ENCODE measurements at regions not wholly inside any gene's neighbourhood (a gene's known extent, or its start where the extent isn't known, plus 50 kb on each side); places are given as distances from the start of the nearest gene placed in this dataset.
A peak's percentile ranks its signal among the peaks of the same experiment; 100 is the strongest.

GRCh38 chr7:18425227-18425626 lies 70.3 kb upstream of the HDAC9 start:
- Histone ChIP-seq H2AK5ac (ENCODE audit: low read length) (no peak overlapping the region), H3K18ac (ENCODE audit: low read length) (no peak overlapping the region), H3K79me1 (ENCODE audit: low read length) (peaks cover 3% of the 10 kb centered on the region), H3K23ac (ENCODE audit: low read length) (no peak overlapping the region), H3K9ac (ENCODE audit: low read length) (no peak overlapping the region), H4K91ac (ENCODE audit: low read depth, low read length) (no peak overlapping the region), H2BK12ac (ENCODE audit: low read length) (no peak overlapping the region), H3K14ac (ENCODE audit: low read length) (no peak overlapping the region), H2BK120ac (ENCODE audit: insufficient read depth, low read length, poor library complexity) (no peak overlapping the region), H3K36me3 (ENCODE audit: control insufficient read depth in 1 of 2, insufficient read depth in 2 of 2, low read length in 2 of 2) (no peaks in the 10 kb centered on the region), H2BK5ac (ENCODE audit: low read depth, low read length, poor library complexity) (no peak overlapping the region), H3K4me2 (ENCODE audit: low read length) (no peak overlapping the region), H3K27ac (ENCODE audit: low read depth, low read length) (no peak overlapping the region), H3K4ac (ENCODE audit: low read depth, low read length) (no peak overlapping the region), H3K4me1 (ENCODE audit: control insufficient read depth in 1 of 2, insufficient read depth in 2 of 2, low read length in 2 of 2) (no peaks in the 10 kb centered on the region), H4K8ac (ENCODE audit: low read depth, low read length) (no peak overlapping the region), H3K27me3 (ENCODE audit: insufficient read depth, low read length) (no peaks in the 10 kb centered on the region), H3K9me3 (ENCODE audit: insufficient read depth, low read depth, low read length) (no peaks in the 10 kb centered on the region), H2AFZ (ENCODE audit: insufficient read depth, low read length, poor library complexity) (no peak overlapping the region), H4K12ac (ENCODE audit: low read depth, low read length) (no peak overlapping the region), H3K79me2 (ENCODE audit: control insufficient read depth, insufficient read depth, low read length, poor library complexity) (no peaks in the 10 kb centered on the region), H3K4me3 (ENCODE audit: low read depth, low read length) (no peak overlapping the region)
- WGBS (ENCODE audit: extremely low coverage, insufficient coverage, insufficient read length) = no CpG with 5 or more reads among the region's 4 CpGs
- DNase-seq = no peak

DNA sequence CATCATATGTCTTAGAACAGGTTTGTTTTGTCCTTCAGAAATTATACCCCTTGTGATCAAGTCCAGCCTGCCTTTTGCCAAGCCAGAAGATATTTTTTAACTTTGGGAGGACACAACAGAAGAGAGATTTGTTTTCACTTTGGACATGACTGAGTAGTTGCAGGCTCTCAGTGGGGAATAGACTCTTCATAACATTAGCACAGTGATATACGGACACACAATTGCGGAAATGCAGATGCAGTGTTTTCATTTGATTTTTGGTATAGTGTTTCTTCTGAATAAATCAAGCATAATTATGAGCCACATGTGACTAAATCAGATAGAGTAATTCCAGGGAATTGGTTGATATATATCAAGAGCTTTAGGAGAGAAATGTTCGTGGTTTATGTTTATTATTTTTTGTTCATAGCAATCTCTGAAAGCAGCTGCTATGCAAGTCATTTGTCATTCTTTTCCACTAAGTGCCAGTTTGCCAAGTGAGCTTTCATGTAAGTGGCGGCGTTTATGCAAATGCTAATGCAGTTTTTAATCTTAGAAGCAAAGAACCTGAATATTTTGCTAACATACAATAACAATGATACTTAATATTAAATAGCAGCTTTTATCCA lies 69.6 kb upstream of the HDAC9 start:
- H3K27me3 ChIP-seq (ENCODE audit: insufficient read depth, low read length) = no peaks in the 10 kb centered on the region
- H3K27ac ChIP-seq (ENCODE audit: low read depth, low read length) = no peak overlapping the region
- peaks cover 3% of the 10 kb centered on the region for H3K79me1 ChIP-seq (ENCODE audit: low read length)
- no peak for DNase-seq
- H2BK5ac ChIP-seq (ENCODE audit: low read depth, low read length, poor library complexity) = no peak overlapping the region
- H3K9ac ChIP-seq (ENCODE audit: low read length) = no peak overlapping the region
- no peak overlapping the region for H3K4me3 ChIP-seq (ENCODE audit: low read depth, low read length)
- no peak overlapping the region for H3K18ac ChIP-seq (ENCODE audit: low read length)
- H2BK12ac ChIP-seq (ENCODE audit: low read length) = no peak overlapping the region
- no peak overlapping the region for H4K8ac ChIP-seq (ENCODE audit: low read depth, low read length)
- H3K4me2 ChIP-seq (ENCODE audit: low read length) = no peak overlapping the region
- H2AFZ ChIP-seq (ENCODE audit: insufficient read depth, low read length, poor library complexity) = no peak overlapping the region
- no peak overlapping the region for H3K4ac ChIP-seq (ENCODE audit: low read depth, low read length)
- no peaks in the 10 kb centered on the region for H3K79me2 ChIP-seq (ENCODE audit: control insufficient read depth, insufficient read depth, low read length, poor library complexity)
- no peak overlapping the region for H2BK120ac ChIP-seq (ENCODE audit: insufficient read depth, low read length, poor library complexity)
- no peak overlapping the region for H4K91ac ChIP-seq (ENCODE audit: low read depth, low read length)
- no peak overlapping the region for H3K23ac ChIP-seq (ENCODE audit: low read length)
- no peak overlapping the region for H2AK5ac ChIP-seq (ENCODE audit: low read length)
- H4K12ac ChIP-seq (ENCODE audit: low read depth, low read length) = no peak overlapping the region
- no peak overlapping the region for H3K14ac ChIP-seq (ENCODE audit: low read length)
- H3K4me1 ChIP-seq (ENCODE audit: control insufficient read depth in 1 of 2, insufficient read depth in 2 of 2, low read length in 2 of 2) = no peaks in the 10 kb centered on the region
- no peaks in the 10 kb centered on the region for H3K9me3 ChIP-seq (ENCODE audit: insufficient read depth, low read depth, low read length)
- no CpG with 5 or more reads among the region's 5 CpGs for whole genome bisulfite sequencing (ENCODE audit: extremely low coverage, insufficient coverage, insufficient read length)
- no peaks in the 10 kb centered on the region for H3K36me3 ChIP-seq (ENCODE audit: control insufficient read depth in 1 of 2, insufficient read depth in 2 of 2, low read length in 2 of 2)

DNA sequence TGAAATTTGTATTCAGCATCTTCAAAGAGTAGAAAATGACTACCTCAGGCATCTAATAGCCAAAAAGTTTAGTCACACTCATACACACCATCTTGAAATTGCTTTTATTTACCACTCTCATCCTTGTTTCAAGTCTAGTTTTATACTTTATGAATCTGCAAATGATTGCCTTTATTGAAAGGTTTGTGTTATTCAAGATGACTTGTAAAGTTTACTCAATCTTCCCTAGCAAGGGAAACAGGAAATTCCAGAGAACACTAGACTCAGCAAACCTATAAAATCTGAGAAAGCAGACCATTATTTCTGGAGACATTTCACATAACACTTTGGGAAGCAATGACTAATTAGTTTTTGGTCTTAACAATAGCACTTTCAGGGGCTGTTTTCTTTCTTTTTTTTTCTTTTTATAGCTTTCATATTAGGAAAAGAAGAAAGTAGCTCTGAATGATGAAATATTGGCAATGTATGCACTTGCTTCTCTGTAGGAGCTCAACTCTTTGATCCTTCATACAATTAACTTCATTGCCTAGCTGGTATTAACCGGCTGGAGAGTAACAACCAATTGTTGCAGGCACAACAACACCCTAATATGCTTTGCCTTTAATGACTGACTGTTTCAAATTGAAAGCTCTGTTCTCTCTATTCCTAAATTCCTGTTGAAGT lies 68.9 kb upstream of the HDAC9 start:
- H4K91ac ChIP-seq (ENCODE audit: low read depth, low read length) = no peak overlapping the region
- H2AFZ ChIP-seq (ENCODE audit: insufficient read depth, low read length, poor library complexity) = no peak overlapping the region
- no peaks in the 10 kb centered on the region for H3K9me3 ChIP-seq (ENCODE audit: insufficient read depth, low read depth, low read length)
- H3K18ac ChIP-seq (ENCODE audit: low read length) = no peak overlapping the region
- no peaks in the 10 kb centered on the region for H3K27me3 ChIP-seq (ENCODE audit: insufficient read depth, low read length)
- no peak overlapping the region for H3K9ac ChIP-seq (ENCODE audit: low read length)
- H4K12ac ChIP-seq (ENCODE audit: low read depth, low read length) = no peak overlapping the region
- no CpG with 5 or more reads among the region's 1 CpG for WGBS (ENCODE audit: extremely low coverage, insufficient coverage, insufficient read length)
- no peak overlapping the region for H2BK12ac ChIP-seq (ENCODE audit: low read length)
- H3K4ac ChIP-seq (ENCODE audit: low read depth, low read length) = no peak overlapping the region
- H3K79me1 ChIP-seq (ENCODE audit: low read length) = peaks cover 3% of the 10 kb centered on the region
- H2AK5ac ChIP-seq (ENCODE audit: low read length) = no peak overlapping the region
- no peaks in the 10 kb centered on the region for H3K4me1 ChIP-seq (ENCODE audit: control insufficient read depth in 1 of 2, insufficient read depth in 2 of 2, low read length in 2 of 2)
- no peak overlapping the region for H2BK5ac ChIP-seq (ENCODE audit: low read depth, low read length, poor library complexity)
- H3K14ac ChIP-seq (ENCODE audit: low read length) = no peak overlapping the region
- no peaks in the 10 kb centered on the region for H3K36me3 ChIP-seq (ENCODE audit: control insufficient read depth in 1 of 2, insufficient read depth in 2 of 2, low read length in 2 of 2)
- peak overlapping the region; percentile 51 for H2BK120ac ChIP-seq (ENCODE audit: insufficient read depth, low read length, poor library complexity)
- H3K23ac ChIP-seq (ENCODE audit: low read length) = no peak overlapping the region
- no peak overlapping the region for H4K8ac ChIP-seq (ENCODE audit: low read depth, low read length)
- no peak overlapping the region for H3K27ac ChIP-seq (ENCODE audit: low read depth, low read length)
- no peaks in the 10 kb centered on the region for H3K79me2 ChIP-seq (ENCODE audit: control insufficient read depth, insufficient read depth, low read length, poor library complexity)
- DNase-seq = no peak
- H3K4me3 ChIP-seq (ENCODE audit: low read depth, low read length) = no peak overlapping the region
- H3K4me2 ChIP-seq (ENCODE audit: low read length) = no peak overlapping the region

DNA sequence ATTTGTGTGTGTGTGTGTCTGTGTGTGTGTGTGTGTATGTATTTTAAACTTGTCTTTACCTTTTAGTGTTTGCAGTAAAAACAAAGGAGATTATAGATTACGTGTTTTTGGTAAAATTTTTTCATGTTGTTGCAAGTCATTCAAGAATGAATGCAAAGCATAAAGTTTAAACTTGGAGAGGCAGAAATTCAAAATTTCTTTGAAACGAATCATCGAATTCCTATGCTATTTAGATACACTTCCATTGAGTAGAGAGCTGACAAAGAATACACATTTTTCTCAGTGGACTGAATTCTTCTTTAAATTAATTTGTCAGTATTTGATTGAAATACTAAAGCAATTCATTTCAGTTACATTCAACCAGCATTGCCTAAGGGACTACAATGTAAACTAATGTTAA lies 66.0 kb upstream of the HDAC9 start:
- Histone ChIP-seq H2BK5ac (ENCODE audit: low read depth, low read length, poor library complexity) (no peak overlapping the region), H3K79me2 (ENCODE audit: control insufficient read depth, insufficient read depth, low read length, poor library complexity) (no peaks in the 10 kb centered on the region), H4K91ac (ENCODE audit: low read depth, low read length) (no peak overlapping the region), H3K27ac (ENCODE audit: low read depth, low read length) (no peak overlapping the region), H3K27me3 (ENCODE audit: insufficient read depth, low read length) (no peaks in the 10 kb centered on the region), H2BK120ac (ENCODE audit: insufficient read depth, low read length, poor library complexity) (no peak overlapping the region), H3K4me2 (ENCODE audit: low read length) (no peak overlapping the region), H3K9me3 (ENCODE audit: insufficient read depth, low read depth, low read length) (no peaks in the 10 kb centered on the region), H3K9ac (ENCODE audit: low read length) (no peak overlapping the region), H3K4me3 (ENCODE audit: low read depth, low read length) (no peak overlapping the region), H3K23ac (ENCODE audit: low read length) (no peak overlapping the region), H3K14ac (ENCODE audit: low read length) (no peak overlapping the region), H4K12ac (ENCODE audit: low read depth, low read length) (no peak overlapping the region), H3K4me1 (ENCODE audit: control insufficient read depth in 1 of 2, insufficient read depth in 2 of 2, low read length in 2 of 2) (no peaks in the 10 kb centered on the region), H3K18ac (ENCODE audit: low read length) (no peak overlapping the region), H3K4ac (ENCODE audit: low read depth, low read length) (no peak overlapping the region), H2AK5ac (ENCODE audit: low read length) (no peak overlapping the region), H2AFZ (ENCODE audit: insufficient read depth, low read length, poor library complexity) (no peak overlapping the region), H4K8ac (ENCODE audit: low read depth, low read length) (no peak overlapping the region), H3K79me1 (ENCODE audit: low read length) (no peaks in the 10 kb centered on the region), H3K36me3 (ENCODE audit: control insufficient read depth in 1 of 2, insufficient read depth in 2 of 2, low read length in 2 of 2) (no peaks in the 10 kb centered on the region), H2BK12ac (ENCODE audit: low read length) (no peak overlapping the region)
- DNase-seq = peak in 1 of 2 donors; percentile 12
- no CpG with 5 or more reads among the region's 3 CpGs for WGBS (ENCODE audit: extremely low coverage, insufficient coverage, insufficient read length)

All from trophoblast cell (in vitro differentiated cells and primary cell).